ENCODE measurements at regions not wholly inside any gene's neighbourhood (a gene's known extent, or its start where the extent isn't known, plus 50 kb on each side); places are given as distances from the start of the nearest gene placed in this dataset.
A peak's percentile ranks its signal among the peaks of the same experiment; 100 is the strongest.

- TF ChIP-seq CTCF (IDR thresholded peaks at IDR 0.05), result no peak
- TF ChIP-seq RCOR1 (IDR thresholded peaks at IDR 0.05; ENCODE audit: low read length), result no peak
- TF ChIP-seq MEF2A (IDR thresholded peaks at IDR 0.05; ENCODE audit: borderline replicate concordance, low read depth), result no peak
- TF ChIP-seq GATA2 (CRISPR knock-in tag; IDR thresholded peaks at IDR 0.05), result no peak
- TF ChIP-seq USF2 (IDR thresholded peaks at IDR 0.05; ENCODE audit: borderline replicate concordance, low read depth, low read length), result no peak
- TF ChIP-seq SMC3 (IDR thresholded peaks at IDR 0.05; ENCODE audit: low read depth, low read length), result no peak
- TF ChIP-seq ZBTB33 (IDR thresholded peaks at IDR 0.05; ENCODE audit: borderline replicate concordance, low read depth), result no peak
- TF ChIP-seq FOXJ3 (CRISPR knock-in tag; IDR thresholded peaks at IDR 0.05), result no peak
These were observed 398.8 kb downstream of the CCDC85A start (continued) for GRCh38 chr2:56582570-56582969.

- no peaks in the 10 kb centered on the region for H3K9me2 ChIP-seq
- no peaks in the 10 kb centered on the region for H4K20me1 ChIP-seq (ENCODE audit: insufficient read depth)
- no peak overlapping the region for H2AFZ ChIP-seq (ENCODE audit: low read depth)
- H3K27me3 ChIP-seq (ENCODE audit: insufficient read depth), result no peaks in the 10 kb centered on the region
- CTCF ChIA-PET, result no interaction called here
- POLR2A ChIA-PET, result no interaction called here
- H3K9ac ChIP-seq, result no peak overlapping the region
- peaks cover 0 to 18% of the 10 kb centered on the region in 2 experiments; a peak in 1 of 4 replicates for H3K4me1 ChIP-seq (ENCODE audit: control insufficient read depth in 1 of 2, insufficient read depth in 2 of 2, low read depth in 1 of 2, low read length in 1 of 2)
- H3K4me3 ChIP-seq (ENCODE audit: low read depth in 2 of 2, low read length in 1 of 2), result no peak overlapping the region
- peaks cover 49% of the 10 kb centered on the region for H3K79me2 ChIP-seq (ENCODE audit: insufficient read depth)
- H3K4me2 ChIP-seq, result no peak overlapping the region
- no peak for DNase-seq
- no peak for TF ChIP-seq RFX5 (IDR thresholded peaks at IDR 0.05; ENCODE audit: low read length)
- peaks cover 51% of the 10 kb centered on the region for H3F3A ChIP-seq (replicated peaks; ENCODE audit: insufficient read depth)
- H3K27ac ChIP-seq (ENCODE audit: low read depth in 2 of 2, low read length in 1 of 2), result peak overlapping the region in 1 of 2 experiments; percentile 86; a peak in 2 of 4 replicates
- 81% methylated on average over 1 of the region's 1 CpG for WGBS (ENCODE audit: low lambda C conversion rate)
- H3K9me3 ChIP-seq, result peaks cover 2% of the 10 kb centered on the region
- peaks cover 0 to 54% of the 10 kb centered on the region in 2 experiments for H3K36me3 ChIP-seq (replicated peaks in 1 of 2; ENCODE audit: control insufficient read depth in 1 of 2, insufficient read depth in 2 of 2, low read length in 1 of 2)
These were observed 400.1 kb downstream of the CCDC85A start for GRCh38 chr2:56583796-56584315.

- DNase-seq, result no peak
- ChIA-PET POLR2A (no interaction called here), CTCF (no interaction called here)
- H3K79me2 ChIP-seq (ENCODE audit: insufficient read depth), result peaks cover 65% of the 10 kb centered on the region
- H3K4me2 ChIP-seq, result no peak overlapping the region
- no peak overlapping the region for H2AFZ ChIP-seq (ENCODE audit: low read depth)
- peaks cover 0 to 62% of the 10 kb centered on the region in 2 experiments for H3K36me3 ChIP-seq (replicated peaks in 1 of 2; ENCODE audit: control insufficient read depth in 1 of 2, insufficient read depth in 2 of 2, low read length in 1 of 2)
- no peaks in the 10 kb centered on the region for H3K27me3 ChIP-seq (ENCODE audit: insufficient read depth)
- H3F3A ChIP-seq (replicated peaks; ENCODE audit: insufficient read depth), result peaks cover 22% of the 10 kb centered on the region
- H3K9me2 ChIP-seq, result no peaks in the 10 kb centered on the region
- no peak overlapping the region for H3K9ac ChIP-seq
- H3K4me1 ChIP-seq (ENCODE audit: control insufficient read depth in 1 of 2, insufficient read depth in 2 of 2, low read depth in 1 of 2, low read length in 1 of 2), result peaks cover 0 to 12% of the 10 kb centered on the region in 2 experiments; a peak in 1 of 4 replicates
- WGBS (ENCODE audit: low lambda C conversion rate), result 32% methylated on average over 1 of the region's 1 CpG
- H3K4me3 ChIP-seq (ENCODE audit: low read depth in 2 of 2, low read length in 1 of 2), result no peak overlapping the region
- no peaks in the 10 kb centered on the region for H4K20me1 ChIP-seq (ENCODE audit: insufficient read depth)
- H3K27ac ChIP-seq (ENCODE audit: low read depth in 2 of 2, low read length in 1 of 2), result peak overlapping the region in 1 of 2 experiments; percentile 15; a peak in 3 of 4 replicates
- no peaks in the 10 kb centered on the region for H3K9me3 ChIP-seq
- TF ChIP-seq MAX (IDR thresholded peaks at IDR 0.05; ENCODE audit: low read depth), result no peak
- no peak for TF ChIP-seq JUND (IDR thresholded peaks at IDR 0.05)
- TF ChIP-seq RCOR1 (IDR thresholded peaks at IDR 0.05; ENCODE audit: low read length), result no peak
- TF ChIP-seq FOSL2 (IDR thresholded peaks at IDR 0.05; ENCODE audit: borderline replicate concordance, low read depth), result no peak
- no peak for TF ChIP-seq MXI1 (IDR thresholded peaks at IDR 0.05; ENCODE audit: low read depth, low read length)
- TF ChIP-seq FOXJ3 (CRISPR knock-in tag; IDR thresholded peaks at IDR 0.05), result no peak
- TF ChIP-seq USF2 (IDR thresholded peaks at IDR 0.05; ENCODE audit: borderline replicate concordance, low read depth, low read length), result no peak
- no peak for TF ChIP-seq SMC3 (IDR thresholded peaks at IDR 0.05; ENCODE audit: low read depth, low read length)
- TF ChIP-seq CHD2 (IDR thresholded peaks at IDR 0.05; ENCODE audit: low read length, partially characterized antibody), result no peak
- TF ChIP-seq REST (IDR thresholded peaks at IDR 0.05; ENCODE audit: low read depth, low read length), result no peak
These were observed 403.7 kb downstream of the CCDC85A start for GRCh38 chr2:56587456-56587855.
